ENCODE measurements at regions not wholly inside any gene's neighbourhood (a gene's known extent, or its start where the extent isn't known, plus 50 kb on each side); places are given as distances from the start of the nearest gene placed in this dataset.

- H3K4me3 ChIP-seq: no peak overlapping the region
- no peak overlapping the region for H3K27ac ChIP-seq
- no peaks in the 10 kb centered on the region for H3K9me3 ChIP-seq
- no peaks in the 10 kb centered on the region for H3K36me3 ChIP-seq
- no peak for TF ChIP-seq CTCF (IDR thresholded peaks at IDR 0.05)
- no peaks in the 10 kb centered on the region for H3K27me3 ChIP-seq
- H3K4me1 ChIP-seq: peaks cover 0 to 2% of the 10 kb centered on the region in 2 donors
- DNase-seq (ENCODE audit: low spot score): no peak
Observed at GRCh38 chr10:6917125-6917524, 337.0 kb upstream of the PRKCQ start.

- no peak overlapping the region for H3K4me3 ChIP-seq
- H3K4me1 ChIP-seq: peaks cover 0 to 4% of the 10 kb centered on the region in 2 donors
- DNase-seq (ENCODE audit: low spot score): no peak
- no peaks in the 10 kb centered on the region for H3K27me3 ChIP-seq
- H3K9me3 ChIP-seq: no peaks in the 10 kb centered on the region
- H3K36me3 ChIP-seq: no peaks in the 10 kb centered on the region
- no peak for TF ChIP-seq CTCF (IDR thresholded peaks at IDR 0.05)
- H3K27ac ChIP-seq: no peak overlapping the region
Observed at GRCh38 chr10:6916601-6917000, 336.5 kb upstream of the PRKCQ start.

DNA sequence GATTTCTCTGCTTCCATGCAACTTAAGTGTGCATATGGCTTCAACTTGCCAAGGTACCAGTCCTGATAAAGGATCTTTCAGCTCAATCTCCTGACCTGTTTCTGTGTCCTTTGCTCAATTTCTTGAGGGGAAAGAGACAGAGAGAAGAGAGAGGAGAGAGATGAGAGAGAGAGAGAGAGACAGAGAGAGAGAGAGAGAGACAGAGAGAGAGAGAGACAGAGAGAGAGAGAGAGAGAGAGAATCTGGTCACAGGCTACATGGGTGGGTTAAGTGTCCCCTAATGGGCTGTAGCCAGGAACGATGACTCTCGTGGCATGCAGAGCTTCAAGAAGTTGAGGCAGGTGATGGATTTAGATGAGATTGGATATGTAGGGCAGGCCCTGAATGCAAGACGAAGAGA is 335.2 kb upstream of the PRKCQ start:
- H3K27ac ChIP-seq: no peak overlapping the region
- DNase-seq (ENCODE audit: low spot score): no peak

GRCh38 chr10:6912929-6913328 is 332.9 kb upstream of the PRKCQ start:
- Histone ChIP-seq H3K27ac (no peak overlapping the region), H3K4me1 (peaks cover 0 to 4% of the 10 kb centered on the region in 2 donors), H3K36me3 (no peaks in the 10 kb centered on the region), H3K9me3 (no peaks in the 10 kb centered on the region), H3K4me3 (no peak overlapping the region), H3K27me3 (no peaks in the 10 kb centered on the region)
- DNase-seq (ENCODE audit: low spot score): no peak
- TF ChIP-seq CTCF (IDR thresholded peaks at IDR 0.05): no peak

More for the DNA sequence above, 335.2 kb upstream of the PRKCQ start:
- Histone ChIP-seq H3K9me3 (no peaks in the 10 kb centered on the region), H3K4me1 (peaks cover 0 to 4% of the 10 kb centered on the region in 2 donors), H3K36me3 (no peaks in the 10 kb centered on the region), H3K4me3 (no peak overlapping the region), H3K27me3 (no peaks in the 10 kb centered on the region)
- TF ChIP-seq CTCF (IDR thresholded peaks at IDR 0.05): no peak

DNA sequence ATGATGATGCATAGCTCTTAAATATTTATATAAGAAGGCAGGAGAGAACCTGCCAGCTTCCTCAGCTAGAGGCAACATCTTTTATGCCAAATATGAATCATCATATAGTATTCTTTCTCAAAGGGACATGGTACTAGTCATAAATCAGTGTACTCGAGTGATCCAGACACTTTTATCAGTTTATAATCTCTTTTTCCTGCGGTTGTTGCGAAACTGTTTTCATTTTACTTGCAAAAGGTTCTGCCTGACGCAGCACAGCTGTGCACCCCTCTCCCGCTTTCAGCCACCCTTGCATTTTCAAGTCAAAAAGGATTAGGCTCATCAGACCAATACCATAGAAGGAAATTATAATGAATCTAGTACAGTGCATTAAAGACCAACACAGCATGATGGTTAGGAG is 332.3 kb upstream of the PRKCQ start:
- peaks cover 0 to 4% of the 10 kb centered on the region in 2 donors for H3K4me1 ChIP-seq

More for the DNA sequence above, 332.3 kb upstream of the PRKCQ start:
- H3K4me3 ChIP-seq: no peak overlapping the region
- H3K27me3 ChIP-seq: no peaks in the 10 kb centered on the region
- TF ChIP-seq CTCF (IDR thresholded peaks at IDR 0.05): no peak
- no peaks in the 10 kb centered on the region for H3K9me3 ChIP-seq
- no peaks in the 10 kb centered on the region for H3K36me3 ChIP-seq
- DNase-seq (ENCODE audit: low spot score): no peak
- H3K27ac ChIP-seq: no peak overlapping the region

Measured in right atrium auricular region (tissue), 2 donors.